ENCODE measurements at regions not wholly inside any gene's neighbourhood (a gene's known extent, or its start where the extent isn't known, plus 50 kb on each side); places are given as distances from the start of the nearest gene placed in this dataset.

DNA sequence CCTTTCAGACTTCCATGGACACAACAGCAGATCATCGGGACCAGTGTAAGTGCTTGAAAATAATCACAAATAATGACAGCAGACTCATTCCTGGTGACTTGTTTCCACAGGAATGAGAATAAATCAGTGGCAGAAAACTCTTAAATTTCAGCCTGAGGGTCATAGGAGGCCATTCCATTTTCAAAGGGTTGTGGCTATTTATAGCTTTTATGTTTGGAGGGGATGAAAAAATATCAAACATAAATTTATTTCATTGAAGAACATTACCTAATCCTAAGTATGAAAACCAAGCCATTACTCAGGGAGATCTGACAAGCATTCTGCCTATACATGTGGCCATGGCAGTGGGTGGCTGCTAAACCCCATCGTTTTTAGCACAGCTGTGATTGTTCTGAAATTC, 173.6 kb upstream of the CNR1 start:
- no peak for DNase-seq (ENCODE audit: low read depth)

DNA sequence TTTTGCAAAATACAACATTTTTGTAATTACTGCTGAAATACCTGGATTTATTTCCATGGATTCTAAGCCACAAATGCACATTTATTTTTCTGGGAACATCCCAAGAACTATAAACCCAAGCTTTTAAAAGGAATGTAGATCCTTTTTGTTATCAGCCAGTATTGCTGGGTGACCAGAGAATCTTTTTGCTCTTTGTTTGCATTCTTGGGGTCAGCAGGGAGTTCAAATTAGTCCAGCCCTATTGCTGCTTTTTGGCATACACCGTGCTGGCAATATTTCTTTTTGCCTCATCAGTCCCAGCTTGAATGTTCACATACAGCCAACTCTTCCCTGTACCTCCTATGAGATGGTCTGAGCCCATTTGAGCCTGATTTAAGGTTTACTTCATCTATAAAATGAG, 155.2 kb upstream of the CNR1 start:
- DNase-seq (ENCODE audit: low read depth), result no peak

DNA sequence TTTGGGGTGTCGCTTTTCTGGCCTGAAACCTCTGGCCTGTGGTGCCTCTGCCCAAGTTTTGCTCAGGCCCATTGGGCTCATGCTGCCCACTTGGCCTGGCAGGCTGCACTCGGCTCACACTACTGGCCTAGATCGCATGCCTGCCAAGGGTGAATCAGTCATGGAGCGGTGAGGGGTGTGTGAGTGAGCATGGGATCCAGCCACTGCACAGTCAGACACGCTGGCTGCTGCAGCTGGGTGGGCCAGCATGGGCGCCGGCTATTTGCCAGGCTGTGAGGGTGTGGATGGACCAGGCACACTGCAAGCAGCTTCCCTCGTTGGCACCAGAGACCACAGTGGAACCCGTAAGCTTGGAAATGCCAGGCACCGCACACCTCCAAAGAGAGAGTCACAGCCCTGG, 145.4 kb upstream of the CNR1 start:
- no peak for DNase-seq (ENCODE audit: low read depth)

DNA sequence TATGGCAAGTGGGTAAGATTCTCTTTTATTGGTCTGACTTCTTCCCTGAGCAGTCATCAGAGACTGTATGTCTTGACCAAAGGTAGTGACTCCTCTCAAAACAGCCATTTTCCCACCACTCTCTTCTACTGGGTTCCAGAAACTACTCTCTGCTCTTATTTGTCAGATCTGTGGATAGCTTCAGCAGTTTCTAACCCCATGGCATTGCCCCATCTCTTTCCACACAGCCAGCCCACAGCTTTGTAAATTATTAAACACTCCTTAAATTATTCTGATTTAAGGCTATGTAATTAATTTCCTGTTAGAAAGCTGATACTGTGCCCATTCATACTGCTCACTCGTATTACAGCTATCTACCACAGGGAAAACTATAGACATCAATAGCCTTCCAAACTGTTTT, 138.4 kb upstream of the CNR1 start:
- no peak for DNase-seq (ENCODE audit: low read depth)

DNA sequence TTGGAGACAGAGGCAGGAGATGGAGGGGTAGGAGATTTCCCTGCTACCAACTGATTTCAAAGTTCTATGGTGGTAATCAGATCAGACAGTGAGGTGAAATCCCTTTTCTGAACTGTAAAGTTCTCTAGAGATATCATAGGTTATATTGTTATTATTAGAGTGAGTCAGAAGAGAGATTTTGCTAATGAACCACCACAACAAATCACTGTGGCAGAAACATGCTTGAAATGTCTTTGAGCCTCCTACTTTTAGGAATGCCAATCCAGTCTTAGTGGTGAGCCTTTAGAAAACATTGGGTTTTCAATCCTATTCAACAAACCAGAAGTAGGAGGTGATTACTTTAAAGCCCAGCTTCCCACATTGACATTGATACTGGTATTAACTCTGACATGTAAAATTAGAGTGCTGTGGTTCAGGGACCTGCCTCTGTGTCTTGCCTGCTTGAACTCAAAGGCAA, 136.7 kb upstream of the CNR1 start:
- no peak for DNase-seq (ENCODE audit: low read depth)

DNA sequence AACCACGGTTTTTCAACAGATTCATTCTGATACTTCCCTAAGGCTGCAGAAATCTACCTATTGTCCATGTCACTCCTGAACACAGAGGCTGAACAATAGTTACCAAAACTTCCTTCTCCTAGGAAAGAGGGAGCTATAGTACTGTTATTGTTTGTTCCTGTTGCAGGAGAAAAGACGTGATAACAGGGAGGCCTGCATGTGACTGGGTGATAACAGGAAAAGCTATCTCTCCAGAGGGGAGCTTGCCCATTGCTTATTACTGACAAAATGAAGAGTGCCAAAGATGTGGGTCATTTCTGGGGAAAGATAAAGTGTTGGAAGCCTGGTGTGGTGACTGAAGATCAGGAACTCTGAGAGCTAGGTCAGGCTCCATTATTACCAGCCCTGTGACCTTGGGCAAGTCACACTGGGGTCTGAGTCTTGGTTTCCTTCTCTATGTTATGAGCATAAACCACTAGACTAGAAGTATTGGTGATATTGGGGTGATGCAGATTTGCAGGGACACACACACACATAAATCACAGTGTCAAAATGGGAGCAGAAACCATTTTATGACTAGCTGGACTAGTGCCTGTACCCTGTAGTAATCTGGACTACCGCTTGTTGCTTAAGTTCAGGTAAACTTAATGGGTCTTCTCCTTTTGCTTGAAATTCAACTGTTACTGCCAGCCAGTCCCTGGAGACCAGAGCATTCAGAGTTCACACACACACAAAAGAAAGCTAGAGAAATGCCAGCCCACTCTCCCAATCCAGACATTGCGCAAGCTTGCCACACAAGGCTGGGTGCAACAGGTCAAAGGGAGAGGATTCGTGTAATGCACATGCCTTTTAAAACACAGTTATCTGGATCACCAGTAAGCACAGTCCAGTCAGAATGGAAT, 136.0 kb upstream of the CNR1 start:
- DNase-seq (ENCODE audit: low read depth), result no peak

GRCh38 chr6:88301256-88301655, 135.1 kb upstream of the CNR1 start:
- no peak for DNase-seq (ENCODE audit: low read depth)

DNA sequence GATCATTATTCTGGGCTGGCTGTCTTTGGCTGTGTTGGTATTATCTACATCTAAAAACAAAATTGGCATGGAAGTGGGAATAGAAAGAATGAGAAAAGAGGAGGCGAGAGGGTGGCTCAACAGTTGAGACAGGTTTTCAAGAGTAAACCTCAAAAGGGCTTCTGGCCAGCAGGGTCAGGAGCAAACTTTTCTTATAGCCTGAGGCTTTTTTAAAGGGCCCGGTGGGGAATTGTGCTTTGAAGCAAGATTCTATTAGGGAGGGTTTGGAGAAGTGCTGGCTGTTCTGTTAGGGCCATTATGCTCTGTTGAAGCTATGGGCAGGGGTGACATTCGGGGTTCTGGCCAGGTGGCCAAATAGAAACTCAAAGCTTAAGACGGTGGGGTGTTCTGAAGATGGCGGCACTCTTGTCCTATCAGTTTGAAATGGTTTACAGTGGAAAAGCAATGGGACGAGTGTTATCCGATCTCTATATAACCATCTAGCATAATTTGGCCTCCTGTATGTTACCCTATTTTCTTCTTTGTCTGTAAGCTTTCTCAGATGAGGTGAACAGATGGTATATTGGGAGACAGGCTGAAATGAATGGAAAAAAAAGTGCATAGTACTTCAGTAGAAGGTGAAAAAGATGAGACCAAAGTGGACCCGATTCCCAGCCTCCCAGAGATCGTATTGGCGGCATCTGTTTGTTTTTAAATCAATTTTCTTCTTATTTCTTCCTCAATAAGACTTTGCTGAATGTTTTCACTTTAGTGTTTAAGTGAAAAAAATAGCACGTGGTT, 132.1 kb upstream of the CNR1 start:
- no peak for DNase-seq (ENCODE audit: low read depth)

GRCh38 chr6:88296694-88297093, 130.5 kb upstream of the CNR1 start:
- DNase-seq (ENCODE audit: low read depth), result no peak

DNA sequence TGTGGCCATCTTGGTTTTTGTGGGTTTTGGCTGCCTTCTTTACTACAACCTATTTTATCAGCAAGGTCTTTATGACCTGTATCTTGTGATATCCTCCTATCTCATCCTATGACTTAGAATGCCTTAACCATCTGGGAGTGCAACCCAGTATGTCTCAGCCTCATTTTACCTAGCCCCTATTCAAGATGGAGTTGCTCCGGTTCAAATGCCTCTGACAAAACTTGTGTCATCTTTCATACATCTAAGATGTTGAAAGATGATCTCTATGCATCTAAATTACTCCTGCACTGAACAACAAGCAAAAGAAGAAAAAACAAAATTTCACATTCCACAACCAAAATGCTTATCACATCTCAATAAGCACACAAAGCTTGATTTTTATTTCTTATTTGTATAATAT, 129.5 kb upstream of the CNR1 start:
- DNase-seq (ENCODE audit: low read depth), result no peak

- no peak for DNase-seq (ENCODE audit: low read depth)
Observed at GRCh38 chr6:88294702-88295101, 128.6 kb upstream of the CNR1 start.

DNA sequence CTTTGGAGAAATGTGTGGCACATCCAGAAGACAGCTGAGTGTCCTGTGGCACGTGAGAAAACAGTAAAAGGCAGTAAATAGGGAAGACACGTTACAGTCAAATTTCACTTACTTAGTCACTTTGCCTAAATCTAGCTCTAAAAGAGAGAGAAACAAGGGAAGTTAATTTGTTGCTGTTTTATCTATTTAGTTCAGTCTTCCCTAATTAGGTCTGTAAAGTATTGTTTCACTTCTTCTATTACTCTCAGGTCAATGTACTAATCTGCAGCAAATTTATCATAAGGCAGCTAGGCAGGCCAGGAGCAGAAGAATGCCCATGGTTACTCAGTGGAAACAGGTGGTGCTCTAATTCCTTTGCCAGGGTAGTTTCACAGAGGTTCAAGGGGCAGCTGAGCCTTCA, 124.3 kb upstream of the CNR1 start:
- no peak for DNase-seq (ENCODE audit: low read depth)

DNA sequence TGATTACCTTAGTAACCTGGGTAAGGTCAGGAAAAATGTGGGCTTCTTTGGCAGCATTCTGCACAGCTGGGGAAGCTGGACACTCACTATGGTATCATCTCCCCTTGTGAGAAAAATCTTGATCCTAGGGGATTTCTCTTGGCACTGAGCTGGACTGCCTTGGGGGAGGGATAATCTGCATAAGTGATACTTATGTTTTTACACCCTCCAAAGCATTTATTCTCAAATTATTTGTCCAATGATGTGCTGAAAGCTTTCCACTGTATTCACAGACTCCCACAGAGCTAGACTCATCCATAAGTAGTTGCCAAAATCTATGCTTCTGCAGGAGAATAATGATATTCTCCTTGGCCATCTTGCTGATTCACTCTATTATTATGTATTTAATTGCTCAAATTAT, 121.5 kb upstream of the CNR1 start:
- DNase-seq (ENCODE audit: low read depth), result no peak

DNA sequence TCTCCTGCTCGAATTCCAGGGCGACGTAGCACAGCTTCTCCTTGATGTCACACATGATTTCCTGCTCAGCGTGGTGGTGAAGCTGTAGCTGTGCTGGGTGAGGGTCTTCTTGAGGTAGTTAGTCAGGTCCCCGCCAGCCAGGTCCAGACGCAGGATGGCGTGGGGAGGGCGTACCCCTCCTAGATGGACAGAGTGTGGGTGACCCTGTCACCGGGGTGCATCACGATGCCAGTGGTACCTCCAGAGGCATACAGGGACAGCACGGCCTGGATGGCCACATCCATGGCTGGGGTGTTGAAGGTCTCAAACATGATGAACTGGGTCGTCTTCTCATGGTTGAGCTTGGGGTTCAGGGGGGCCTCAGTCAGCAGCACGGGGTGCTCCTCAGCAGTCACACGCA, 110.2 kb upstream of the CNR1 start:
- no peak for DNase-seq (ENCODE audit: low read depth)

DNA sequence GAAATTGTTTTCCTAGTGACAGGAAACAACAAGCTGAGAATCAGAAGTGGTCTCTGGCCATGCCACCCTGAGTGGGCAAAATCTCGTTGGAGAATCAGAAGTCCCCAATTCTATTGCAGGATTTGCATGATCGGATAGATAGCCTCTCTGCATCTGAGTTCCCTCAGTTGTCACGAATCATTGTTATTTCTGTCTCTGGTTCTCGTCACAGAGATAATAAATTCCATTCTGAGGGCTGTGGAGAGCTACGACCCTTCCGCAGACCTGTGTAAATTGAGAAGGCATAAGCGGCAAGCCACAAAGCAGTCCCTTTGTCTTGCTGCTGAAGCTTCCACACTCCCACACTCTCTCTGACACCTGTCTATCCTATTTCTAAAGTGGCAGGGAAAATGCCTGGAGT, 102.4 kb upstream of the CNR1 start:
- no peak for DNase-seq (ENCODE audit: low read depth)

DNA sequence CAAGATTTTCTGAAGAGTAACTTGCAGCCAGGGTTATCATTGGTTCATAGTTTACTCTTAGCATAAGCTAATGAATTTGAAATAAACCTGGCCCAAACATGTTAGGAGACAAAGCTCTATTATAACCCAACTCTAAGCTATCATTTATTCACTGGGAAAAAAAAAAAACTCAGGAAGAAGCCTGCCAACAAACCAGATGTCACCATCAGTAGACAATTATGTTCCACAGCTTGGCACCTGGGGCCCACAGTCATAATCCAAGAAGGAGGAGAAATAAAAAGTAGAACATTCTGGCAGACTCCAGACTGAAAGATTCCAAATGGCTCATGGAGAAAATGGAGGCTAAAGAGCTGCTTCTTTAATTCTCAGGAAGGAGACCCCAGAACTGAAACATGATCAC, 100.0 kb upstream of the CNR1 start:
- no peak for DNase-seq (ENCODE audit: low read depth)

- DNase-seq (ENCODE audit: low read depth), result no peak
Observed at GRCh38 chr6:88263591-88263990, 97.4 kb upstream of the CNR1 start.

- DNase-seq (ENCODE audit: low read depth), result no peak
Observed at GRCh38 chr6:88262332-88262731, 96.2 kb upstream of the CNR1 start.

- DNase-seq (ENCODE audit: low read depth), result no peak
Observed at GRCh38 chr6:88251301-88251700, 85.2 kb upstream of the CNR1 start.

- DNase-seq (ENCODE audit: low read depth), result no peak
Observed at GRCh38 chr6:88248709-88249321, 82.7 kb upstream of the CNR1 start.

- no peak for DNase-seq (ENCODE audit: low read depth)
Observed at GRCh38 chr6:88246654-88247053, 80.5 kb upstream of the CNR1 start.

- DNase-seq (ENCODE audit: low read depth), result no peak
Observed at GRCh38 chr6:88244721-88245120, 78.6 kb upstream of the CNR1 start.

GRCh38 chr6:88238901-88239300, 72.8 kb upstream of the CNR1 start:
- no peak for DNase-seq (ENCODE audit: low read depth)

All from HS-27A (cell line).